KBM-7 (cell line): ENCODE measurements at regions not wholly inside any gene's neighbourhood (a gene's known extent, or its start where the extent isn't known, plus 50 kb on each side); places are given as distances from the start of the nearest gene placed in this dataset.

Experiments used
- DNase-seq: peaks from one replicate; pipeline ENCODE4 v3.0.0-alpha.2; 2015
- in situ Hi-C: fragments of 300-500 bp; cut with MboI; formaldehyde crosslinking; loops from 2 replicates; pipeline ENCODE4 v1.14.3; 2020; ENCODE audit warnings: low sequenced_read_pairs, low pct_unique_long_range_greater_than_20kb, mixed read lengths

DNA sequence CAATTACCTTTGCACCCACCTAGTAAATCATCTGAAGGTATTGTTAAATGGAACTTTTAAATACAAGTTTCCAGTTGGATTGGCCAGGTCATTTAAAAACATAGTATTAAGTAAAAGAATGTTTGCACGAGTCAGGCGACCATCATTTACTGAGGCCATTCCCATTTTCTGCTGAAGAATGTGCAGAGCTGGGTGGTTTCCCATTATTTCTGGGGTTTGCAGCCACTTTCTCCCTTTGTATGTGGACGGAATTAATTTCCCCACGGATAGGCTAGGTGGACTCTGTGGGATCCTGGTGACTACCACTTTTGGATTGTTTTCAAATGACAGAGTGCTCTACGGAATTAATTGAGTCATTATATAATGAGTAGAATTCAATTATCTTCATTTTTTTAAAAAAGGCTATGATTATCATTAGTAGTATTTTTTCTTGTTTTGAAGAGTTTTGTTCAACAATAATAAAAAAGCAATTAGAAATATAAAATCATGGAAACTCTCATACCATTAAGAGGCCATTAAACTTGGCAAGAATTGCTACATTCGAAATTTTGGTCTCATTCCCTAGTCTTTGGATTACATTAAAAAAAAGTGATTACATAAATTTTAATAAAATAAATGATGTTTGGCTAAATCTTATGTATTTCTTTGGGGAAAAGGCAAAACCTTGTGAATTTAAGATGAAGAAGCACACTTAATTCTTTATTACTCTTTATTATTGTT is 120.4 kb upstream of the FZD8 start:
- in situ Hi-C loops, result no loop called here
- no peak for DNase-seq

DNA sequence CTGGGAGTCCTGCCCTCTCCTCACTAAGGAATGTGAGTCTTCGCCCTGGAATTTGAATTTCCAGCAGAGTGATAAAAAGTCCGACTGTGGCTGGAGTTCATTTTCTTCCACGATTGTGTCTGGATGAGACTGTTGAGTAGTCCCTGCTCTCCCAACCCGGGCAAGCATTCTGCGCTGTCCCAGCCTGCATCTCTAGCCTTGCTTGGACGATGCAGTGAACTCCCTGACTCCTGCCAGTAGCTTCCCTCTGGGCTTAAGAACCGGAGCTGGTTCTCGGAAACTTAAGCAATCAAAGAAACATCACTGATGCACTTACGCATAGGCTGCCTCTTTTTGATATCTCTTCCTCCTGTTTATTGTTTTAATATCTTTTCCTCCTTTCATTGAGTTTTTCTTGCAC is 116.0 kb upstream of the FZD8 start:
- in situ Hi-C loops, result no loop called here

DNA sequence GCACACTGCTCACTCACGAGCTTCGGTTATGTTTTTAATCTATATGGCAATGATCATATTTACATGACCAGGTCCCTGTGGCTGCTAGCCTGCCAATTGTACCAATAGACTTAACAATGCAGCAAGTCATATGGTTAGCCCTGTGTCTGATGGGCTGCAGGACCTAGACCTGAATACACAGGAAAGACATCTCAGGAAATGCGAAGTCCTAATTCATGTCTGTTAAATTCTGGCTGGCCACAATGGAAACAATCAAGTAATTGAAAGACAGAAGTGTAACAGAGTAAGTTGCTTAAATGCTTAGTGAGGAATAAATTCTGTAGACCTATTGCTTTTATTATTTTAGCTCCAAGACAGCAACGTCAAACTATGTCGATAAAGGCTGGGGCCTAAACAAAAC is 112.4 kb upstream of the FZD8 start:
- in situ Hi-C loops, result no loop called here
- no peak for DNase-seq

More for the DNA sequence above, 116.0 kb upstream of the FZD8 start:
- DNase-seq, result no peak

- in situ Hi-C loops, result no loop called here
- DNase-seq, result no peak
Measured at GRCh38 chr10:35752469-35753461, 110.7 kb upstream of the FZD8 start.

GRCh38 chr10:35751347-35751746 is 109.3 kb upstream of the FZD8 start:
- in situ Hi-C loops, result no loop called here
- no peak for DNase-seq

GRCh38 chr10:35749230-35749629 is 107.1 kb upstream of the FZD8 start:
- DNase-seq, result no peak
- in situ Hi-C loops, result no loop called here

DNA sequence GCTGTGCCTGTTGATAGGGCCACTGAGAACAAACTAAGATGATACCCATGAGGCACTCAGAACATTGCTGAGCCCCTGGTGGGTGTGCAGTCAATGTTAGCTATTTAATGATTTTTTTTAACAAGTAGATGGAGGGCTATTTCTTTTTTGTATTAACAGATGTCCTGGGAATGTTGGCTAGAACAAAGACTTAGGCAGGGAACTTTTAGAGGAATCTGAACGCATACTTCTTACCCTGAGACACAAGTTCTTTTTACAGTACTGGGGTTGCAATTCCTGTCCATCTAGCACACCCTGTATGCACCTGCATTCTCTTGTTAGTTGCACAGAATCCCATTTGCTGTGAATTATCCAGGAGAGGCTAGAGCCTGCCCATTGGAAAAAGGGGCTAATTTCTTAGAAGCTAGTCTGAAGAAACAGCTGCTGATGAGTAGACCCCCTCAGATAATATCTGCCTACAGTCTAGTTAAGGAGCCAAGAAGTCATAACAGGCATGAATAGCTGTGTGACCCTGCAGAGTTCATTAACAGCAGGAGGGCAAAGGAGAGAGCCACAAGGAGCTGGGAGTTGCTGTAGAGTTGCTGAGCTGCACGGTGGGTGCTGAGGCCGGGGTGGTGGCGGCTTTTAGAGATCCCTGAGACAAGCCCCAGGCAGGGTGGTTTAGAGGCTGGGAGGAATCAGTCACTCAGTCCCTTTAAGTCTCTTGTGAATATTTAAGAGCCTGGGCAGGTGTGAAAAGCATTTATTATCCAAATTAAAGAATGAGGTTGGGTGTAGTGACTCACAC is 103.7 kb upstream of the FZD8 start:
- in situ Hi-C loops, result no loop called here
- DNase-seq, result no peak

- DNase-seq, result no peak
- in situ Hi-C loops, result no loop called here
Measured at GRCh38 chr10:35743851-35744250, 101.8 kb upstream of the FZD8 start.

GRCh38 chr10:35743351-35743750 is 101.3 kb upstream of the FZD8 start:
- in situ Hi-C loops, result no loop called here
- no peak for DNase-seq

- in situ Hi-C loops, result no loop called here
- no peak for DNase-seq
Measured at GRCh38 chr10:35739998-35740397, 97.9 kb upstream of the FZD8 start.

- in situ Hi-C loops, result no loop called here
- no peak for DNase-seq
Measured at GRCh38 chr10:35735412-35735811, 93.3 kb upstream of the FZD8 start.

GRCh38 chr10:35731828-35732227 is 89.7 kb upstream of the FZD8 start:
- in situ Hi-C loops, result no loop called here
- DNase-seq, result no peak

GRCh38 chr10:35728341-35728740 is 86.2 kb upstream of the FZD8 start:
- in situ Hi-C loops, result no loop called here
- no peak for DNase-seq

GRCh38 chr10:35726846-35727245 is 84.8 kb upstream of the FZD8 start:
- DNase-seq, result no peak
- in situ Hi-C loops, result no loop called here

- no peak for DNase-seq
- in situ Hi-C loops, result no loop called here
Measured at GRCh38 chr10:35723992-35724391, 81.9 kb upstream of the FZD8 start.

- no peak for DNase-seq
- in situ Hi-C loops, result no loop called here
Measured at GRCh38 chr10:35723059-35723458, 81.0 kb upstream of the FZD8 start.

DNA sequence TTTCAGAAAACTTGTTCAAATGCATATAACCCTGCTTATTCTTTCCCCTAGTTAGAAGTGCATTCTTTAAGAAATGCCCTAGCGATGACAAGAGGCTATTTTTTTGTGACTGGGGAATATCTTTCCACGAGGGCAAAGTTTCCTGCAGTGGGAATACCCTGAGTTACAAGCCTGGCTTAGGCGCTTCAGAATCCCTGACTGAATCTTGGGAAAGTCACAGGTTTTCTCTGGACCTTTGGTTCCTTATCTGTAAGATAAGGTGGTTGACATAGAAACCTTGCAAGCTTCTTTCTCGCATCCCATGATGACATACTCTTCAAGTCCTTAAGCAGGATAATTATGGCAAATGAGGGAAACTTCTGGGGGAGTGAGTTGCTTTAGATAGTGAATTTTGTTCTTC is 80.5 kb upstream of the FZD8 start:
- DNase-seq, result no peak
- in situ Hi-C loops, result no loop called here

- in situ Hi-C loops, result no loop called here
- no peak for DNase-seq
Measured at GRCh38 chr10:35722226-35722625, 80.1 kb upstream of the FZD8 start.

- in situ Hi-C loops, result no loop called here
- DNase-seq, result no peak
Measured at GRCh38 chr10:35720366-35720765, 78.3 kb upstream of the FZD8 start.

DNA sequence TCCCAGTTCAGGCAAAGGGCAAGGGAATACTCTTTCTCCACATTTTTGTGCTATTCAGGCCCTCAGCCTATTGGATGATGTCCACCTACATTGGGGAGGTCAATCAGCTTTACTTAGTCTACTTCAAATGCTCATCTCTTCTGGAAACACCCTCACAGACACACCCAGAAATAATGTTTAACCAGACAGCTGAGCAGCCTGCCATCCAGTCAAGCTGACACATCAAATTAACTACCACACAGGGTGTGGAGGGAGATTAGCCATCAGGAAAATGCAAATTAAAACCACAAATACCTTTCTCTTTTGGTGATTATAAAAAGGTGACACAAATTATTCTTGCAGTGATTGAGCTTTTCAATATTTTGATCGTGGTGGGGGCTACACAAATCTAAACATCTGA is 74.7 kb upstream of the FZD8 start:
- no peak for DNase-seq
- in situ Hi-C loops, result no loop called here
